Nephron progenitor cell (in vitro differentiated cells): ENCODE measurements at regions not wholly inside any gene's neighbourhood (a gene's known extent, or its start where the extent isn't known, plus 50 kb on each side); places are given as distances from the start of the nearest gene placed in this dataset.

Experiments used
- DNase-seq: peaks from one replicate; pipeline ENCODE4 v3.0.0; 2021
- H3K27ac Mint-ChIP-seq: 2 replicates; pipeline ENCODE4 v1.8.0; 2021; ENCODE audit warnings: mild to moderate bottlenecking, moderate library complexity, mixed read lengths
- H3K27me3 Mint-ChIP-seq: 2 replicates; pipeline ENCODE4 v1.8.0; 2021; ENCODE audit warnings: mild to moderate bottlenecking, low read depth, mixed read lengths; ENCODE audit not compliant: poor library complexity
- H3K36me3 Mint-ChIP-seq: 2 replicates; pipeline ENCODE4 v1.8.0; 2021; ENCODE audit warnings: low read depth, mixed read lengths
- H3K4me1 Mint-ChIP-seq: 2 replicates; pipeline ENCODE4 v1.8.0; 2021; ENCODE audit warnings: mixed read lengths
- H3K4me3 Mint-ChIP-seq: 2 replicates; pipeline ENCODE4 v1.8.0; 2021; ENCODE audit warnings: mild to moderate bottlenecking, moderate library complexity, mixed read lengths
- H3K9me3 Mint-ChIP-seq: 2 replicates; pipeline ENCODE4 v1.8.0; 2021; ENCODE audit warnings: mild to moderate bottlenecking, moderate library complexity, mixed read lengths
- TF ChIP-seq, protein P1 (sequence below): fragments of 200-600 bp; sonication (generic); IDR thresholded peaks from 2 replicates; pipeline ENCODE4 v1.5.0; 2021; ENCODE audit warnings: antibody characterized with exemption

- DNase-seq = no peak
- no peak overlapping the region for H3K4me3 Mint-ChIP-seq
- no peaks in the 10 kb centered on the region for H3K9me3 Mint-ChIP-seq
- H3K36me3 Mint-ChIP-seq = no peaks in the 10 kb centered on the region
- peaks cover 57% of the 10 kb centered on the region for H3K27me3 Mint-ChIP-seq
- TF ChIP-seq, protein P1, sequence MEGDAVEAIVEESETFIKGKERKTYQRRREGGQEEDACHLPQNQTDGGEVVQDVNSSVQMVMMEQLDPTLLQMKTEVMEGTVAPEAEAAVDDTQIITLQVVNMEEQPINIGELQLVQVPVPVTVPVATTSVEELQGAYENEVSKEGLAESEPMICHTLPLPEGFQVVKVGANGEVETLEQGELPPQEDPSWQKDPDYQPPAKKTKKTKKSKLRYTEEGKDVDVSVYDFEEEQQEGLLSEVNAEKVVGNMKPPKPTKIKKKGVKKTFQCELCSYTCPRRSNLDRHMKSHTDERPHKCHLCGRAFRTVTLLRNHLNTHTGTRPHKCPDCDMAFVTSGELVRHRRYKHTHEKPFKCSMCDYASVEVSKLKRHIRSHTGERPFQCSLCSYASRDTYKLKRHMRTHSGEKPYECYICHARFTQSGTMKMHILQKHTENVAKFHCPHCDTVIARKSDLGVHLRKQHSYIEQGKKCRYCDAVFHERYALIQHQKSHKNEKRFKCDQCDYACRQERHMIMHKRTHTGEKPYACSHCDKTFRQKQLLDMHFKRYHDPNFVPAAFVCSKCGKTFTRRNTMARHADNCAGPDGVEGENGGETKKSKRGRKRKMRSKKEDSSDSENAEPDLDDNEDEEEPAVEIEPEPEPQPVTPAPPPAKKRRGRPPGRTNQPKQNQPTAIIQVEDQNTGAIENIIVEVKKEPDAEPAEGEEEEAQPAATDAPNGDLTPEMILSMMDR = no peak
- peaks cover 59% of the 10 kb centered on the region for H3K4me1 Mint-ChIP-seq
- H3K27ac Mint-ChIP-seq = no peak overlapping the region
Observed at GRCh38 chr11:69978841-69979614, 99.1 kb upstream of the ANO1 start.

GRCh38 chr11:69979632-69980031 is 98.5 kb upstream of the ANO1 start:
- Mint-ChIP-seq H3K9me3 (no peaks in the 10 kb centered on the region), H3K27me3 (peaks cover 63% of the 10 kb centered on the region), H3K4me3 (no peak overlapping the region), H3K4me1 (peaks cover 62% of the 10 kb centered on the region), H3K27ac (no peak overlapping the region), H3K36me3 (no peaks in the 10 kb centered on the region)
- TF ChIP-seq, protein P1 = no peak
- no peak for DNase-seq

DNA sequence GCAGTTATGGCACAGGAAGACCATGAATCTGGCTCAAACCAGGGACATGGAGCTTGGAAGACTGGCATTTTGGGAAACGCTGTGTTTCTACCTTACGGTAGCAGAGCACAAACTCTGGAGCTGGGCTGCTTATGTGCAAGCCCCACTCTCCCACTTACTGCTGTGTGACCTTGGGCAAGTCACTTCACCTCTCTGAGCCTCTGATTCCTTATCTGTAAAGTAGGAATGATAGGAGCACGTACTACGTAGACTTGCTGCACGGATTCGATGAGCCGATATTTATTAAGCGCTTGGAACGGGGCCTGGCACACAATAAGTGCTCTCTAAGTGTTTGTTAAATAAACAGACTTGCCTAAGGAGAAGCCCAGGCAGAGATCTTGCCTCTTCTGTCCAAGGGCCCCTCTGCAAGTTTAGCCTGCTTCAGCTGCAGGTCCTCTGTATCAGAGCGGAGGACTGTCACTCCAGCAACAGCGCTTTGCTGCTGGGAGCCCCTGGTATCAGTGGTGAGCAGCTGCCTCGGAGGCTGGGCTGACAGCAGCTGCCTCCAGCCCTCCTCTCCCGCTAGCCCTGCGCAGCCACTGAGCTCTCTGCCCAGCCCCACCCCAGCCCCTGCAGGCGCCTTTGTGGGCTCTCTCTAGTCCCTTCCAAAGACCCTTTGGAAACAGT is 96.9 kb upstream of the ANO1 start:
- H3K4me1 Mint-ChIP-seq = peaks cover 60% of the 10 kb centered on the region
- H3K27ac Mint-ChIP-seq = no peak overlapping the region
- peaks cover 70% of the 10 kb centered on the region for H3K27me3 Mint-ChIP-seq
- no peaks in the 10 kb centered on the region for H3K36me3 Mint-ChIP-seq
- TF ChIP-seq, protein P1 = no peak
- no peaks in the 10 kb centered on the region for H3K9me3 Mint-ChIP-seq
- no peak for DNase-seq
- no peak overlapping the region for H3K4me3 Mint-ChIP-seq

DNA sequence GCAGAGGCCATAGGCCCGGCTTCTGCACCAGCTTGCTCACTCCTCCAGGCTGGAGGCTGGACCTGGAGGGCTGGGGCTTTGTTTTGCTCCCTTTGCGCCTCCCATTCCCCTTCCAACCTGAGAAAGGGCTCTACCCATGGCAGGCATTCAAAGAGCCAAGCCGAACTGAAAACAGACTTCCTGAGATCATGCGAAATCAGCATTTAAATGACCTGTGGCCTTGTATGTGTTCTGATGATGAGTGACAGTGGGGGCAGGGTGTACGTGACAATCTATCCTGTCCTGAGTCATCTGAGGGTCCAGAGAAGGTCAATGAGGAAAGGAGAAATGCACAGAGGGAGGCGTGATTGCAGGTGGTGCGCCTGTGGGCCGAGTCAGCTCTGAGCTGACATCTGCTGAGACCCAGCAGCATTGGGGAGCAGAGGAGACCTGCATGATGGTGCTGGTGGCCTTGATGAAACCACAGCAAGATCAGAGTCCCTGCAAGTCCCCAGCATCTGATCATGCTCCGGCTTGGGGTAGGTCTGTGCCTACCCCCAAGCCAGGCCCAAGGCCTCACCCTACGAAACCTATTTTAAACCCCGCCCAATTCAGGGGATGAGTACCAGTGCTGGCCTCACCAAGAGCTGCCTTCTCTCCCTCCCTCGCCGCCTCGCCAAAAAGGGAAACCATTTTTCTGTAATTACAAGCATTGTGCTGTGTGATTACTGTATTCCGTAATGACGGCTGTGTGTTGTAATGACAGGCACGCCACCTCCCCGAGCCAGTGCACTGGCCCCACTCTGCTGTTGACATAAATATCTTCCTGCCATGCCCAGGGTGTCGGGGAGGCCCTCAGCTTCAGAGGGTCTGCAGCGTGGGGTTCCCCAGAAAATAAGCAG is 95.2 kb upstream of the ANO1 start:
- Mint-ChIP-seq H3K4me3 (no peak overlapping the region), H3K9me3 (no peaks in the 10 kb centered on the region), H3K27ac (no peak overlapping the region), H3K36me3 (no peaks in the 10 kb centered on the region), H3K27me3 (peaks cover 87% of the 10 kb centered on the region), H3K4me1 (peaks cover 53% of the 10 kb centered on the region)
- no peak for DNase-seq
- TF ChIP-seq, protein P1 = no peak

DNA sequence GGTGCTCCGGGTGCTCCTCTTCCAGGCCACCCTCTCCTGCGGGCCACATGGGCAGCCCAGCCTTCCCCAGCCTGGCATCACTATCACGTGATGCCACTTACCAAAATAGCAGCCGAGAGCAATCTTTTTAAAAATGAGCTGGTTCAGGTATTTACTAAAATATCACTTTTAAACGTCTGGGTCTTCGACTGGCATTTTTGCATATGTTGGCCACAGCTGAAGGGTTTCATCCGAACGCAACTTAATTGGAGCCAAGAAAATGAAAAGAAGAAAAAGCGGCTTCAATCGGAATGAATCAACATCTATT is 94.6 kb upstream of the ANO1 start:
- H3K9me3 Mint-ChIP-seq = no peaks in the 10 kb centered on the region
- H3K4me1 Mint-ChIP-seq = peaks cover 47% of the 10 kb centered on the region
- no peak overlapping the region for H3K4me3 Mint-ChIP-seq
- H3K27ac Mint-ChIP-seq = no peak overlapping the region
- TF ChIP-seq, protein P1 = no peak
- no peaks in the 10 kb centered on the region for H3K36me3 Mint-ChIP-seq
- peaks cover 93% of the 10 kb centered on the region for H3K27me3 Mint-ChIP-seq
- DNase-seq = no peak
